ENCODE measurements at regions not wholly inside any gene's neighbourhood (a gene's known extent, or its start where the extent isn't known, plus 50 kb on each side); places are given as distances from the start of the nearest gene placed in this dataset.

DNA sequence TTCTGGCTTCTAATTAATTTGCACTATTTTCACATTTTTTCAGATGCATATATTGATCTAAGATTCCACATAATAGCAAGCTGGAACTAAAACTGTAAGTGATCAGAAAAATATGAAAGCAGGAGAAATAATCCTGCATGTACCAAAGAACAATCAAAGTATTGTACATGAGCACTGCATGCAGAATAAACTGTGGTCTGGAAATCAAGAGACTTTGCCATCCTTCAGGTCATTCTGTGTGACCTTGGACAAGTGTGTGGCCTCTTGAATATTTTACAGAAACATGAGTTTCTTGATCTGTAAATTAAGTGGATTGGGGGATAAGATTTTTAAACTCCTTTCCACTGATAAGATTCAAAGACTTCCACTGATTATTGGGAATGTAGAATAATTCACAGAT lies 99.2 kb upstream of the GNAQ start:
- ChIA-PET POLR2A (no interaction called here), CTCF (no interaction called here)
- no peak for DNase-seq (ENCODE audit: extremely low spot score)
- TF ChIP-seq FOXK2 (IDR thresholded peaks at IDR 0.05) (no peak), HDGF (IDR thresholded peaks at IDR 0.05; ENCODE audit: borderline replicate concordance) (no peak), SUZ12 (IDR thresholded peaks at IDR 0.05) (no peak), CTBP1 (IDR thresholded peaks at IDR 0.05; ENCODE audit: borderline replicate concordance) (no peak), NFRKB (IDR thresholded peaks at IDR 0.05) (no peak), ARNT (IDR thresholded peaks at IDR 0.05) (no peak), BHLHE40 (IDR thresholded peaks at IDR 0.05; ENCODE audit: borderline replicate concordance) (no peak)

DNA sequence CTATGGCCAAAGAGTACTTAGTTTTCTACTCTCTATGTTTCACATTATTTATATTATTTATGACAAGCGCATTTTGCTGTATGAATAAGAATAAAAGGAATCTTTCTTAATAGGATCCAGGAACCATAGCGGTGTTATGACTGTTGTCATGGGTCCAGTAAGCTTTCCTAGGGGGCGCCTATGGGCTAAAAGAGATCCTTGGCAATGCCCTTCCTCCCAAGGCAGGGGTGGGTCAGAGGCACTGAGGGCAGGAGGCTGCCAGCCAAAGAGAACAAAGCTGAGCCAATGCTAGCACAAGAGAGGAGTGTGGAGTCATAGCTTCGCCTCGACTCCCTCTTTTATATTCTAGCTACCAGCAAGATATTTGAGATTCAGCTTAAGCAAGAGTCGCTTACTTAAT lies 98.4 kb upstream of the GNAQ start:
- peak; percentile 42 for DNase-seq (ENCODE audit: extremely low spot score)
- TF ChIP-seq SUZ12 (IDR thresholded peaks at IDR 0.05) = no peak
- TF ChIP-seq SP1 (IDR thresholded peaks at IDR 0.05) = no peak
- TF ChIP-seq LEF1 (IDR thresholded peaks at IDR 0.05; ENCODE audit: borderline replicate concordance) = no peak
- no peak for TF ChIP-seq FOXA1 (IDR thresholded peaks at IDR 0.05)
- no peak for TF ChIP-seq CTBP1 (IDR thresholded peaks at IDR 0.05; ENCODE audit: borderline replicate concordance)
- no peak for TF ChIP-seq BHLHE40 (IDR thresholded peaks at IDR 0.05; ENCODE audit: borderline replicate concordance)
- TF ChIP-seq HDGF (IDR thresholded peaks at IDR 0.05; ENCODE audit: borderline replicate concordance) = no peak
- no peak for TF ChIP-seq NFRKB (IDR thresholded peaks at IDR 0.05)
- TF ChIP-seq FOXM1 (IDR thresholded peaks at IDR 0.05; ENCODE audit: borderline replicate concordance) = no peak
- no peak for TF ChIP-seq FOXK2 (IDR thresholded peaks at IDR 0.05)
- POLR2A ChIA-PET = no interaction called here
- CTCF ChIA-PET = no interaction called here

DNA sequence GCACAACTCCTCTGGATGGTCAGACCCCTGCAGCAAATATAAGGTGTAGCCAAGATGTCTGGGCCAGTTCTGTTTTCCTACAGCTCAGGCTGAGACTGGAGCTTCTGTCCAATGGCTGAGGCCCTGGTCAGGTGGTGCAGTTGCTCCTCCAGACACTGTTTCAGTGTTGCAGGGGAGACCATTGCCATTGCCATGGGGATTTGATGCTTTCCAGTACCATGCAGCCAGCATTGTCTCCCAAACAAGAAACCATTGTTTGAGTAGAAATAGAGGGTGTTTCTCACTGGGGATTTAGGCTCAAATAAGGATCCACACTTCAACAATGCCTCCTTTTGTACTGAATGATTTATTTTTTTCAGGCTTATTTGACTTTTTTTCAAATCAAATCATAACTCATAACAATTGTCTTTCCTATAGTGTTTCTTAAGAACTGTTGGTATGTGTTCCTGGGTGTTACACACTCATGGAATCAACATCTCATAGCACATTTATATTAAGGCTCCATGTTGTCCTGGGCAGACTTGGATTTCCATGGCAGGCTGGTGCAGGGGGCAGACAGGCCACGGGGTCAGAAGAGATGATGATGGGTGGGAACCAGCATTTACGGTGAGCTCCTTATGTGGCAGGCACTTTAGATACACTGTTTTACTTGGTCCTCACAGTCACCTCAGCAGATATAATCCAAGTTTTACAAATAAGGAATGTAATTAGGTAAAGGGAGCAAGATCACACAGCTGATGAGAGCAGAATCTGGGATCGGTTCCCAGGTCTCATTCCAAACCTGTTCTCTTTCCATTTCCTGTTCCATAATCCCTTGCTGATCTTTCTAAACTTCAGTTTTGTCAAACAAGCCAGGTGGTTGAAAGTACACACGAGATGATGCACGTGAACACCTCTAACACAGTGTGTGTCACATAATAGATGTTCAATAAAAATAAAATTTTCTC lies 95.9 kb upstream of the GNAQ start:
- ChIA-PET CTCF (no interaction called here), POLR2A (no interaction called here)
- TF ChIP-seq ARNT (IDR thresholded peaks at IDR 0.05) (no peak), ELF4 (IDR thresholded peaks at IDR 0.05) (no peak), CTBP1 (IDR thresholded peaks at IDR 0.05; ENCODE audit: borderline replicate concordance) (no peak), L3MBTL2 (conservative IDR thresholded peaks at IDR 0.05) (no peak), FOXM1 (IDR thresholded peaks at IDR 0.05; ENCODE audit: borderline replicate concordance) (no peak), LEF1 (IDR thresholded peaks at IDR 0.05; ENCODE audit: borderline replicate concordance) (no peak), TARDBP (IDR thresholded peaks at IDR 0.05) (no peak), PKNOX1 (IDR thresholded peaks at IDR 0.05) (no peak), SUZ12 (IDR thresholded peaks at IDR 0.05) (no peak), BHLHE40 (IDR thresholded peaks at IDR 0.05; ENCODE audit: borderline replicate concordance) (no peak), SP1 (IDR thresholded peaks at IDR 0.05) (no peak), ZNF384 (IDR thresholded peaks at IDR 0.05) (no peak), FOXA1 (IDR thresholded peaks at IDR 0.05) (no peak), FOXK2 (IDR thresholded peaks at IDR 0.05) (no peak), NFRKB (IDR thresholded peaks at IDR 0.05) (no peak), HDGF (IDR thresholded peaks at IDR 0.05; ENCODE audit: borderline replicate concordance) (no peak)
- no peak for DNase-seq (ENCODE audit: extremely low spot score)

DNA sequence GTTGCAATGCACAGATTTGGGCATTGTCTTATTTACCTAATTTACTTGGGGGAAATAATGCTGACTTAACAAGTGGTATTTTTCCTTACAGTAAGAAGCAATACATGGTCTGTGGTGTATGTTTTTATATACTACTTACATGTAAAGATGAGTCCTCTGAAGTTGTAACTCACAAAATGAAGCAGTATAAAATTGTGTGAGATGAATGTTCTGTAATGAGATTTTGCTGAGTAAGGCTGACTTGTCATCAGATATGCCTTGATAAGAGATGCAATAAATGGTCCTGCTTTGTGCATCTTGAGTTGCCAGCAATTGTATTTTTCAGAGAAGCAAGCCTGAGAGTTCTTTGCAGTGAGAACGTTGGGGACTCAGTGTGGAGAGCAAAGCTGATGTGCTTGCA lies 92.2 kb upstream of the GNAQ start:
- no peak for DNase-seq (ENCODE audit: extremely low spot score)
- POLR2A ChIA-PET = no interaction called here
- CTCF ChIA-PET = no interaction called here
- no peak for TF ChIP-seq SUZ12 (IDR thresholded peaks at IDR 0.05)
- TF ChIP-seq L3MBTL2 (conservative IDR thresholded peaks at IDR 0.05) = no peak
- TF ChIP-seq PKNOX1 (IDR thresholded peaks at IDR 0.05) = no peak
- no peak for TF ChIP-seq ELF4 (IDR thresholded peaks at IDR 0.05)
- TF ChIP-seq BHLHE40 (IDR thresholded peaks at IDR 0.05; ENCODE audit: borderline replicate concordance) = no peak
- TF ChIP-seq TARDBP (IDR thresholded peaks at IDR 0.05) = no peak
- TF ChIP-seq CTBP1 (IDR thresholded peaks at IDR 0.05; ENCODE audit: borderline replicate concordance) = no peak
- no peak for TF ChIP-seq ARNT (IDR thresholded peaks at IDR 0.05)
- no peak for TF ChIP-seq ZNF384 (IDR thresholded peaks at IDR 0.05)
- no peak for TF ChIP-seq NFRKB (IDR thresholded peaks at IDR 0.05)
- no peak for TF ChIP-seq SP1 (IDR thresholded peaks at IDR 0.05)
- TF ChIP-seq LEF1 (IDR thresholded peaks at IDR 0.05; ENCODE audit: borderline replicate concordance) = no peak
- TF ChIP-seq FOXA1 (IDR thresholded peaks at IDR 0.05) = no peak
- TF ChIP-seq FOXM1 (IDR thresholded peaks at IDR 0.05; ENCODE audit: borderline replicate concordance) = no peak
- TF ChIP-seq HDGF (IDR thresholded peaks at IDR 0.05; ENCODE audit: borderline replicate concordance) = no peak
- no peak for TF ChIP-seq FOXK2 (IDR thresholded peaks at IDR 0.05)

GRCh38 chr9:78122631-78123030 lies 91.0 kb upstream of the GNAQ start:
- no peak for TF ChIP-seq SUZ12 (IDR thresholded peaks at IDR 0.05)
- TF ChIP-seq ELF4 (IDR thresholded peaks at IDR 0.05) = no peak
- TF ChIP-seq ARNT (IDR thresholded peaks at IDR 0.05) = no peak
- TF ChIP-seq NFRKB (IDR thresholded peaks at IDR 0.05) = no peak
- no peak for TF ChIP-seq L3MBTL2 (conservative IDR thresholded peaks at IDR 0.05)
- no peak for TF ChIP-seq PKNOX1 (IDR thresholded peaks at IDR 0.05)
- no peak for TF ChIP-seq SP1 (IDR thresholded peaks at IDR 0.05)
- no peak for TF ChIP-seq FOXA1 (IDR thresholded peaks at IDR 0.05)
- TF ChIP-seq LEF1 (IDR thresholded peaks at IDR 0.05; ENCODE audit: borderline replicate concordance) = no peak
- no peak for TF ChIP-seq FOXK2 (IDR thresholded peaks at IDR 0.05)
- TF ChIP-seq ZNF384 (IDR thresholded peaks at IDR 0.05) = no peak
- no peak for TF ChIP-seq HDGF (IDR thresholded peaks at IDR 0.05; ENCODE audit: borderline replicate concordance)
- no peak for TF ChIP-seq TARDBP (IDR thresholded peaks at IDR 0.05)
- TF ChIP-seq BHLHE40 (IDR thresholded peaks at IDR 0.05; ENCODE audit: borderline replicate concordance) = no peak
- TF ChIP-seq CTBP1 (IDR thresholded peaks at IDR 0.05; ENCODE audit: borderline replicate concordance) = no peak
- no peak for TF ChIP-seq FOXM1 (IDR thresholded peaks at IDR 0.05; ENCODE audit: borderline replicate concordance)
- DNase-seq (ENCODE audit: extremely low spot score) = no peak
- CTCF ChIA-PET = no interaction called here
- POLR2A ChIA-PET = no interaction called here

All from HEK293T (cell line).